HAP-1 (cell line): ENCODE measurements at regions not wholly inside any gene's neighbourhood (a gene's known extent, or its start where the extent isn't known, plus 50 kb on each side); places are given as distances from the start of the nearest gene placed in this dataset.
"Not testable (repeated sequence)": the region's sequence is repeated elsewhere in the genome, so short reads cannot be mapped to it uniquely, and the experiment has no call there.

Experiments used
- DNase-seq, 2 experiments: peaks; one replicate each; pipeline ENCODE4 v3.0.0-alpha.2; 2016 to 2020; ENCODE audit warnings: low spot score in 2 of 2
- H3K27me3 ChIP-seq: fragments of 250-450 bp; sonication (Bioruptor Pico); 2 replicates; pipeline ENCODE4 v1.5.1; 2020; ENCODE audit warnings: low read depth, mild to moderate bottlenecking, moderate library complexity
- H3K36me3 ChIP-seq: fragments of 250-450 bp; sonication (Bioruptor Pico); replicated peaks from 2 replicates; pipeline ENCODE4 v1.5.1; 2020; ENCODE audit warnings: mild to moderate bottlenecking
- H3K4me1 ChIP-seq: fragments of 250-450 bp; sonication (Bioruptor Pico); 2 replicates; pipeline ENCODE4 v1.5.1; 2020; ENCODE audit warnings: mild to moderate bottlenecking
- H3K4me3 ChIP-seq: fragments of 250-450 bp; sonication (Bioruptor Pico); 2 replicates; pipeline ENCODE4 v1.5.1; 2020; ENCODE audit warnings: mild to moderate bottlenecking, moderate library complexity
- H3K9me3 ChIP-seq: fragments of 250-450 bp; sonication (Bioruptor Pico); 2 replicates; pipeline ENCODE4 v1.5.1; 2020; ENCODE audit warnings: mild to moderate bottlenecking, moderate library complexity
- in situ Hi-C: fragments of 300-500 bp; cut with MboI; formaldehyde crosslinking; loops from 3 replicates; pipeline ENCODE4 v1.14.3; 2020; ENCODE audit warnings: low sequenced_read_pairs, inconsistent platforms, mixed read lengths

DNA sequence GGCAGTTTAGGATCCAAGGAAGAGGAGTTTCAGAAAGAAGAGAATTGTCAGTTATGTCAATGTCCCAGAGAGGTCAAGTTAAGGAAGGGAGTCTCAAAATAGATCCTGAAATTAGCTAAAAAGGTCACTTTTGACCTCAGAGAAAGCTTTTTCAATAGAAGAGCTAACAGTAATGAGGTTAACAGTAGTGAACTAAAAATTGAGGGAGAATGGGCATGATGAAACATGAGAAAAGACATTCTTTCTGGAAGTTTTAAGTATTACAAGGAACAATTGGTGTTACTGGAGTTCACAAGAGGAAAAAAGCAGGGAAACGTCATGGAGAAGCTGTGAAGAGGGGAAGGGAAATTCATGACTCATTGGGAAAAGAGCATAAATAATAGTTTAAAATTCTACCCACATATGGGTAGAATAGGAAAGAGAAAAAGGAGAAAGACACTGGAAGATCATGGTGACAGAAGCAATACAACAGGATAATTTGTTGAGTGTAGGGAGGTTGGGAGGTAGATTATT, 381.2 kb upstream of the FAR2 start:
- in situ Hi-C loops, result no loop called here
- H3K9me3 ChIP-seq, result no peaks in the 10 kb centered on the region
- H3K4me3 ChIP-seq, result no peak overlapping the region
- no peak for DNase-seq
- H3K4me1 ChIP-seq, result no peaks in the 10 kb centered on the region
- no peaks in the 10 kb centered on the region for H3K27me3 ChIP-seq
- no peaks in the 10 kb centered on the region for H3K36me3 ChIP-seq

DNA sequence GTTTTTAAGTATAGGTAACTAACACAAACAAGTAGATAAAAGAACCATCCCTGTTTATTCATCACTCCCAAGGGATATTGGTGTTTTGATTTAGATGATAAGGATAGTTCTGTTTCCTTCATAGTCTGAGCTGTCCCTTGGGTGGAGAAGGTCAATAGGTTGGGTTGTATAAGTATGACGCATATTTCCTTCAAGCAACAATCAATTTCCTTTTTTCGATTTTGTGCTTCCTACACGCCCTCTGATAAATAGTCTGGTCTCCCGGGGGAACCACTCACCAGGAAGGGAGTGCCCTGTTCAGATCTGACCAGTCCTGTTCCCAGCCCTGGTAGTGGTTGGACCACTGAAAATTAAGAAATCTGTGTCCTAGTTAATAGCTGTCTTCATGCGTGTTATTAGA, 378.8 kb upstream of the FAR2 start:
- Histone ChIP-seq H3K4me3 (no peak overlapping the region), H3K27me3 (no peaks in the 10 kb centered on the region), H3K4me1 (no peaks in the 10 kb centered on the region), H3K9me3 (no peaks in the 10 kb centered on the region), H3K36me3 (no peaks in the 10 kb centered on the region)
- in situ Hi-C loops, result no loop called here
- DNase-seq, result no peak

DNA sequence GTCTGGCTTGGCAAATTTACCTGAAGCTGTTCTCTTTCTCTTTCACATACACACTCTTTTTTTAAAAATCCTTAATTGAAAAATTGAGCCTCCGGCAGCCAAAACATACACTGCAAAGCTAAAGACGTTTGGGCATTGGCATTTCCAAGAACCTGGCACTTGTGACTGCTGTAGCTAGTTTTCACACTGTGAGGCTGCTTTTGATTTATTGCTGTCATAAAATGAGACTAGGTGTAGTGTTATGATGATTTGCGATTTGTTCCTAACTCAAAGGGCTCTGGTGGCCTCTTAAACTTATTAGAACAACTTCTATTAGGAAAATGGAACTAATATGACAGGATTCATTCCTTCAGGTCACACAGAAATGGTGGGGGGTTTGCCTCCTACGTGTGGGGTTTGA, 377.1 kb upstream of the FAR2 start:
- no peaks in the 10 kb centered on the region for H3K4me1 ChIP-seq
- H3K4me3 ChIP-seq, result no peak overlapping the region
- H3K27me3 ChIP-seq, result no peaks in the 10 kb centered on the region
- no peaks in the 10 kb centered on the region for H3K36me3 ChIP-seq
- DNase-seq, result no peak
- in situ Hi-C loops, result no loop called here
- H3K9me3 ChIP-seq, result no peaks in the 10 kb centered on the region

DNA sequence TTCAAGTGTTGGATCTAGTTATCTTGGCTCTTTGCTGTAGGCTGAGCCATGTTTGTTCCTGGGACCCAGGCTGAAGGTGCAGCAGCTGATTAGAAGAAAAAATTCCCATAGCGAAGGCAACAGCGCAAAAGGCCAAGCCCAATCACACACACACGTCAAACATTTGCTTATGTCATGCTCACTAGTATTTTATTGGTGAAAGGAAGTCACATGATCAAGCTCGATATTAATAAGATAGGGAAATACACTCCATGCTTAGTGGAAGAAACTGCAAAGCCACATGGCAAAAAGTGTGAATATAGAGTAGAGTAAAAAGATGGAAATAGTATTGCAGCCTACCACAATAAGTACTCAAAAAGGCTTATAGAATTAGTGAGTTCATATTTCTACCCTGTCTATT, 373.5 kb upstream of the FAR2 start:
- Histone ChIP-seq H3K4me1 (no peaks in the 10 kb centered on the region), H3K36me3 (no peaks in the 10 kb centered on the region), H3K27me3 (no peaks in the 10 kb centered on the region), H3K4me3 (no peak overlapping the region), H3K9me3 (no peaks in the 10 kb centered on the region)
- in situ Hi-C loops, result no loop called here
- DNase-seq, result no peak

DNA sequence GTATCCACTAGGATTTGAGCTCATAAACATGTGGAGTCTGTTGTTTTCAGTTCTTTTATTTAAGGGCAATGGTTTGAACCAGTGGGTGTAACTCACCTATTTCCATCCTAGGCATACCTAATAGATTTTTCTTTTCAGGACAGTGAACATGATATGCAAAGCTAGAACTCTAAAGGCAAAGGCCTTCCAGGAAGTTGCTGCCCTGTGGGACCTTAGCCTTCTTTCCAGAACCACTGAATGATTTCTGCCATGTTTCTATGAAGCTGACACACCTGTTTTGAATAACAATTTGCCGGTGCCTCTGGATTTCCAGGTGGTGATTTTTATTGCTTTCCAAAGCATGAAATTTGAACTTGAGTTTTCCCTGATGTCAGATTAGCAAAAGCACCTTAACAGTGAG, 372.9 kb upstream of the FAR2 start:
- no peaks in the 10 kb centered on the region for H3K27me3 ChIP-seq
- in situ Hi-C loops, result no loop called here
- H3K4me3 ChIP-seq, result no peak overlapping the region
- no peaks in the 10 kb centered on the region for H3K9me3 ChIP-seq
- H3K36me3 ChIP-seq, result no peaks in the 10 kb centered on the region
- H3K4me1 ChIP-seq, result no peaks in the 10 kb centered on the region
- DNase-seq, result no peak

DNA sequence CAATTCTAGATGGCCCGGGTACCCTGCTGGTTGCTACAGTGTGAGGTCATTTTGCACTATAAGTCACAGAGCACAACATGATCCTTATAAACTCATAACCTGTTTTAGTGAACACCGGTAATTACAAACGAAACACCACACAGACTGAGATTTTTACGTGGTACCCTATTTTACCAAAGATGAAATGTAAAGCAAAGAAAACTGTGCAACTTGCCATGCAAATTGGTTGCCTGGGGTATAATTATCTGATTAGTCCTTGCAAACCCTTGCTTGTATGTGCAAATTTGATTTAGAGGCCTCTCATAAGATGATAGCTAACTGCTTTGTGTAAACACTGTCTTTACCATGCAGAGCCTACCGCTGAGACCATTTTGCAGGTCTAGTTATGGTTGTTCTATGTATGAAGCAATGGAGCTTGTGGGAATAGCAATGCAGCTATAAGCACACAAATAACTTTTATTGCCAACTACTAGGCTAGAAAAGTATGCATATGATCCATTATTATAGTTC, 372.1 kb upstream of the FAR2 start:
- Histone ChIP-seq H3K9me3 (no peaks in the 10 kb centered on the region), H3K4me1 (no peaks in the 10 kb centered on the region), H3K4me3 (no peak overlapping the region), H3K36me3 (no peaks in the 10 kb centered on the region), H3K27me3 (no peaks in the 10 kb centered on the region)
- no peak for DNase-seq
- in situ Hi-C loops, result no loop called here

DNA sequence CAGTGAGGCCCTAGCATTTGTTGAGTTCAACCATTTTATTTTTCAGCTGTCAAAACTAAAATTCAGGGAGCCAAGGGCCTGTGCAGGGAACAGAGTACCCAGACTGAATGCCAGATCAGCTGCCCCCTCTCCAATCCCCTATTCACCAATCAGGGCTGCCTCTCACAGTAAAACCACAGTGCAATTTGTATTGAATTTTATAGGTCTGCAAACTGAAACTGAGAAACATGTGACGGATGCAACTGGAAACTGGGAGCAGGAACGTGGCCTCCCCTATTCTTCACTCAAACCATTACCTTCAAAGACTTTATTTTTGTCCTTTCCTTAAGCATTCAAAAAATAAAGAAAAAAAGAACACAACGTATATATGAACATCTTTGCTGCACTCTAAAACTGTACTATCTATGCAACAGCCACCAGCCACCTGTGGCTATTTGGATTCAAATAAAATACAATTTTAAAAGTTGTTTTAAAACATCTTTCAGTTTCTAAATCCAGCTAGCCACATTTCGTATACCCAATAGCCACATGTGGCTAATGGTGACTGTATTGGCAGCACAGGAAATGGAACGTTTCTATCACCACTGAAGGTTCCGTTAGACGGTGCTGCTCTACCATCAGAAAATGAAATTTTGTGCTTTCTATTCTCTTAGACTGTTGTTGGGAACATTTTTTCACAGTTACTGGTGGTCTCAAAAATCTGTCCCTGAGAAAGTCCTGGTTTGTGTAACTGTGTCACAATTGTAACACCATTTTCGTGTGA, 371.3 kb upstream of the FAR2 start:
- in situ Hi-C loops, result no loop called here
- H3K4me3 ChIP-seq, result no peak overlapping the region
- no peaks in the 10 kb centered on the region for H3K36me3 ChIP-seq
- no peaks in the 10 kb centered on the region for H3K27me3 ChIP-seq
- H3K9me3 ChIP-seq, result no peaks in the 10 kb centered on the region
- no peak for DNase-seq
- no peaks in the 10 kb centered on the region for H3K4me1 ChIP-seq

DNA sequence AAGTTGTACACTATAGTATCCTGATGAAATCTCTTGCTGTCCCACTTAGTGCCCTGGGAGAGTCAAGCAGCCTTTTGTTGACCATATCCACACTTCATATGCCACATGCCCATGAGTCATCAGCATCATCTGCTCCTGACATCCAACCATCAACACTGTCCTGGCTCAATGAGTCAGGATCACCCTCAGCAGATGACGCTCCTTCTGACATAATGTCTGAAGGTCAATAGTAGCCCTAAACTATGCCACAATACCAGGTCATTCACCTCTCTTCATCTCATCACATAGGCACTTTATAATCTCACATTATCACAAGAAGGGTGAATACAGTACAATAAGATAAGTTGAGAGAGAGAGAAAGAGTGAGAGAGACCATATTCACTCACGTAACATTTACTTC, 369.0 kb upstream of the FAR2 start:
- in situ Hi-C loops, result no loop called here
- no peaks in the 10 kb centered on the region for H3K4me1 ChIP-seq
- H3K27me3 ChIP-seq, result no peaks in the 10 kb centered on the region
- H3K36me3 ChIP-seq, result no peaks in the 10 kb centered on the region
- no peaks in the 10 kb centered on the region for H3K9me3 ChIP-seq
- no peak for DNase-seq
- H3K4me3 ChIP-seq, result no peak overlapping the region

DNA sequence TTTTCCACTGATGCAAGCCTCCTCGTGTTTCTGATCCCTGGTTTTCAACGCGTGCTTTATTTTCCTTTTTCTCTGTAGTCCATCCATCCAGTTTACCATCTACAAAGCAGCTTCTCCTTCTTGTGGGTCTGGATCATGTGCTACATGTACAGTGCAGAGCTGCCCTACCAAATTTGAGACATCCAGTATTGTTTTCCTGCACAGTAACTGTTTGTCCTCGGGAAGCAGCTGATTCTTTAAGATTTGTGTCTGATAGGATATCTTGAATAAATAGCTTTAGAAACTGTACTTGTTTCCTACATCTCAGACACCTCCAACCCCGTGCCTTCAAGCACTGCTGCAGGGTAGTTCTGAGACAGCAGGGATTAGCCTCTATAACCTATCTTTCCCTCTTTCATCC, 368.1 kb upstream of the FAR2 start:
- no peak overlapping the region for H3K4me3 ChIP-seq
- no peaks in the 10 kb centered on the region for H3K27me3 ChIP-seq
- no peaks in the 10 kb centered on the region for H3K9me3 ChIP-seq
- in situ Hi-C loops, result no loop called here
- no peak for DNase-seq
- no peaks in the 10 kb centered on the region for H3K36me3 ChIP-seq
- H3K4me1 ChIP-seq, result no peaks in the 10 kb centered on the region

DNA sequence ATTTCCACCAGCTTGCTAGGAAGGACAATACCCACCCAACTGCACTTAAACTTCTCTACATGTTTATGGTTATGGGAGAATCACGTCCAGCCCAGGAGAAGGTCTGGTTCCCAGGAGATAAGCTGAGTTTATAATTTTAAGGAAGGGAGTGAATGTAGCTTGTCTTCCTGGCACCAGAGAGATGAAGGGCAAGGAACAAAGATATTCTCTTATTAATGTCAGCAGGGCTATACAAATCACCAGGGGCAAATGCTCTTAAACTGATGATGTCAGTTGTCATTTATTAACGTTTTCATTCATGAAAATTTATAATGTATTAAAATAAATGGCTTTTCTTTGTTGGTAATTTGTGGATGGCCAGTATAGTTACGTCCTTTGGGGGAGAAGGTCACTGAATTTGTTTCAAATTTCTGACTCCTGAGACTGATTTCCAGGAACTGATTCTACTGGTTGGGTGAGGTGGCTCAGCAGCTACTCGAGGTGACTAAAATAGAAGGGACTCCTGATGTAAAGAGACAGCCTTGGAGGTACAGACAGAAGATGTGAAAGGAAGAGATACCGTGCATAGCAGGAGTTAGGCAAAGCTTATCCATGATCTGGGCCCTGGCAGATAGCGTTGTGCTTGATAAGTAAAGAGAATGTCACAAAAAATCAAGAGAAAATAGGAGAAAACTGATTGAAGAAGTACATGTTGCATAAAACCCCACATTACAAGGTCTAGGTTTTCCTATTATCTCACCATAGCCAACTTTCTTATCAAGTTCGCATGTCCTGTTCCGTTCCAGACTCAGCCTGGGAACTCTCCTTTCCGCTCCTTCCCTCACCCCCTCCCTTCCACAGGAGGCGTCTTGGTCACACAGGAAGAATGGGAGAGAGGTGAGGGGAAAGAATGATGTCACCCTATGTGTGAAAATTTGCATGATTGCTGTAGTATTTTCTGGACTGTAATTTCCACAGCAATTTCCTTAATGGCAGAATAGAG, 367.1 kb upstream of the FAR2 start:
- H3K4me1 ChIP-seq, result no peaks in the 10 kb centered on the region
- no peak for DNase-seq
- H3K4me3 ChIP-seq, result no peak overlapping the region
- no peaks in the 10 kb centered on the region for H3K9me3 ChIP-seq
- no peaks in the 10 kb centered on the region for H3K27me3 ChIP-seq
- no peaks in the 10 kb centered on the region for H3K36me3 ChIP-seq
- in situ Hi-C loops, result no loop called here

DNA sequence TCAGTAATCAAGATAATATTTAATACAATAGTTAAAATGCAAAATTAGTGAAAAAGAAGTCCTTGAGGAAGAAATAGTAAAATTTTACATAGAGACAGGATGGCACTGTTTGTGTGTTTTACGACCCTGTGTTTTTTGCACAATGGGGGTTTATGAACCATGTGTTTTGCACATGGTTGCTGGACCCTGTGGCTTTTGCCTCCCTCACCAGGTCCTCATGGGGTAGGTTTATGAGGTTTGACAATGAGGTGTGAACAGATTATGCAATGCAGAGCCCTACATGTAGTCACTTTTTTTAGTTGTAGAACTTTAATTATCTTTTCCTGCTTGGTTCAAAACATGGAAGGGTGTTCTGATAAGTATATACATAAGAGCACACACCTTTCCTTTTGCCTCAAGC, 366.3 kb upstream of the FAR2 start:
- no peak for DNase-seq
- in situ Hi-C loops, result no loop called here
- Histone ChIP-seq H3K9me3 (no peaks in the 10 kb centered on the region), H3K4me3 (no peak overlapping the region), H3K4me1 (no peaks in the 10 kb centered on the region), H3K27me3 (no peaks in the 10 kb centered on the region), H3K36me3 (no peaks in the 10 kb centered on the region)

DNA sequence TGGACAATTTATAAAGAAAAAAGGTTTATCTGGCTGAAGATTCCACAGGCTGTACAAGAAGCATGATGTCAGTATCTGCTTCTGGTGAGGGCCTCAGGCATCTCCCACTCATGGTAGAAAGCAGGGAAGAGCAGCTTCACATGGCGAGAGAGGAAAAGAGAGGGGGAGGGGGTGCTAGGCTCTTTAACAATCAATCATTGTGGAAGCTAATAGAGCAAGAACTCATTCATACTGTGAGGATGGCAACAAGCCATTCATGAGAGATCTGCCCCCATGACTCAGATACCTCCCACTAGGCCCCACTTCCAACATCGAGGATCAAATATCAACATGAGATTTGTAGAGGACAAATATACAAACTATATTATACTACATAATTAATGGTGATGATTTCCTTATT, 361.9 kb upstream of the FAR2 start:
- Histone ChIP-seq H3K27me3 (no peaks in the 10 kb centered on the region), H3K4me3 (no peak overlapping the region), H3K36me3 (no peaks in the 10 kb centered on the region), H3K4me1 (no peaks in the 10 kb centered on the region), H3K9me3 (no peaks in the 10 kb centered on the region)
- in situ Hi-C loops, result no loop called here
- DNase-seq, result no peak

DNA sequence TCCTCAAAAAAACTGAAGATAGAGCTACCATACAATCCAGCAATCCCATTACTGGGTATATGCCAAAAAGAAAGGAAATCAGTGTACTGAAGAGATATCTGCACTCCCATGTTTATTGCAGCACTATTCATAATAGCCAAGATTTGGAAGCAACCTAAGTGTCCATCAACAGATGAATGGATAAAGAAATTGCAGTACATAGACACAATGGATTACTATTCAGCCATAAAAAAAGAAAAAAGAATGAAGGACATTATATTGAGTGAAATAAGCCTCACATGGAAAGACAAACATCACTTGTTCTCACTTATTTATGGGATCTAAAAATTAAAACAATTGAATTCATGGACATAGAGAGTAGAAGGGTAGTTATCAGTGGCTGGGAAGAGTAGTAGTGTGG, 360.8 kb upstream of the FAR2 start:
- H3K4me3 ChIP-seq, H3K9me3 ChIP-seq, H3K4me1 ChIP-seq, H3K36me3 ChIP-seq, in situ Hi-C loops, DNase-seq, H3K27me3 ChIP-seq: not testable (repeated sequence)

DNA sequence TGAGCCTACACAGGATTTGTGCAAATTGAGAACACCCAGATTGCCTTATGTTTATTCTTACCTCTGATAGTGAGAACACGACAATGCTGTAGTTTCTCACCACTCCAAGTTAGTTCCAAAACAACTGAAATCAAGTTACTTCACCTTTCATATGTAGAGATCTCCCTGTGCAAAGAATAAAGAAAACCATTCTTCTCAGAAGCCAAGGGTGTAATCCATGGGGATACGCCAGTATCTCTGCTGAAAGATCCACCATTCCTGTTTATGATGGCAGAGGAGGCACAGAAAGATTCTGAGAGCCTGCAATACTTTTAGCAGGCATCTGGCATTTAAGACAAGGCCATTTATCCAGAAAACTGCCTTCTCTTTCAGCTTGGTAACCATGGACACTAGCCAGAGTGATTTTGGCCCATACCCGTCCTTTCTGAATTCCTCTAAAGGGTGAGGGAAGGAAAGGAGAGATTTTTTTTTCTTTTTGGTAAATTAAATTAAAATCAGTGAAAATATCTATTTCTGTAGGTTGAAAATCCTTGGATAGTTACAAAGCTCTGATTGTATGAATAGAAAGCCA, 355.4 kb upstream of the FAR2 start:
- Histone ChIP-seq H3K4me3 (no peak overlapping the region), H3K9me3 (no peaks in the 10 kb centered on the region), H3K4me1 (no peaks in the 10 kb centered on the region), H3K36me3 (no peaks in the 10 kb centered on the region), H3K27me3 (no peaks in the 10 kb centered on the region)
- in situ Hi-C loops, result no loop called here
- no peak for DNase-seq
